Neutrophil (primary cell): ENCODE measurements at regions not wholly inside any gene's neighbourhood (a gene's known extent, or its start where the extent isn't known, plus 50 kb on each side); places are given as distances from the start of the nearest gene placed in this dataset.

Experiments used
- H3K27ac ChIP-seq: fragments of 200-600 bp; sonication (generic); 2 replicates; pipeline ENCODE4 v1.5.1; 2016; ENCODE audit warnings: mild to moderate bottlenecking, moderate library complexity
- H3K27me3 ChIP-seq: fragments of 200-600 bp; sonication (generic); 2 replicates; pipeline ENCODE4 v1.6.0; 2016; ENCODE audit warnings: mild to moderate bottlenecking
- H3K36me3 ChIP-seq: fragments of 200-600 bp; sonication (generic); 2 replicates; pipeline ENCODE4 v1.5.1; 2017
- H3K4me1 ChIP-seq, 2 experiments: fragments of 200-600 bp in 1 of 2; sonication (generic) in 1 of 2; 1 replicate in 1 of 2; 2 replicates in 1 of 2; pipeline versions ENCODE4 v1.5.1 to v1.6.1; 2013 to 2016; ENCODE audit warnings: low read depth in 1 of 2, low read length in 1 of 2, mild to moderate bottlenecking in 1 of 2, moderate library complexity in 1 of 2; ENCODE audit not compliant: control insufficient read depth in 1 of 2, insufficient read depth in 1 of 2
- H3K4me3 ChIP-seq, 2 experiments: fragments of 200-600 bp in 1 of 2; sonication (generic) in 1 of 2; 1 replicate in 1 of 2; 2 replicates in 1 of 2; pipeline ENCODE4 v1.5.1; 2013 to 2016; ENCODE audit warnings: low read depth in 1 of 2, low read length in 1 of 2, mild to moderate bottlenecking in 1 of 2, moderate library complexity in 1 of 2
- H3K9me3 ChIP-seq: fragments of 200-600 bp; sonication (generic); 2 replicates; pipeline ENCODE4 v1.5.1; 2016
- TF ChIP-seq, protein P1 (sequence below): fragments of 200-600 bp; sonication (generic); IDR thresholded peaks from 2 replicates; pipeline ENCODE4 v1.5.1; 2016; ENCODE audit warnings: antibody characterized with exemption

DNA sequence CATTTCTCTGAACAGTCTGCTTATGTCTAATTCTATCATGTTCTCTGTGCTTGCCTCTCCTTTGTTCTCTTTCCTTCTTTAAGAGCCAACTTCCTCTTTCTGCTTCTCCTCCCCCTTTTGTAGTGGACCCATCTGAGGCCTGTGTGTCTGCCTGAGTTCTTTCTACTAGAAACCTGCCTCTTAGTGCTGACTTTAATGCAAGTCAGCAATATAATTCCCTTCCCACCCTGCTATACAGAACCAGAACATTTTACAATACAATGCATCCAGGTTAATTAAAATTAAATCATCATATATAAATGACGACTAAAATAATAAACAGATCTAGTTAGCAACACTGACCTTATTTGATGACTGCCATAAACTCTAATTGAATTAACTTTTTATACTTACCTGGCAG, 82.6 kb upstream of the GAS1 start:
- no peak overlapping the region for H3K4me3 ChIP-seq
- no peaks in the 10 kb centered on the region for H3K27me3 ChIP-seq
- TF ChIP-seq, protein P1, sequence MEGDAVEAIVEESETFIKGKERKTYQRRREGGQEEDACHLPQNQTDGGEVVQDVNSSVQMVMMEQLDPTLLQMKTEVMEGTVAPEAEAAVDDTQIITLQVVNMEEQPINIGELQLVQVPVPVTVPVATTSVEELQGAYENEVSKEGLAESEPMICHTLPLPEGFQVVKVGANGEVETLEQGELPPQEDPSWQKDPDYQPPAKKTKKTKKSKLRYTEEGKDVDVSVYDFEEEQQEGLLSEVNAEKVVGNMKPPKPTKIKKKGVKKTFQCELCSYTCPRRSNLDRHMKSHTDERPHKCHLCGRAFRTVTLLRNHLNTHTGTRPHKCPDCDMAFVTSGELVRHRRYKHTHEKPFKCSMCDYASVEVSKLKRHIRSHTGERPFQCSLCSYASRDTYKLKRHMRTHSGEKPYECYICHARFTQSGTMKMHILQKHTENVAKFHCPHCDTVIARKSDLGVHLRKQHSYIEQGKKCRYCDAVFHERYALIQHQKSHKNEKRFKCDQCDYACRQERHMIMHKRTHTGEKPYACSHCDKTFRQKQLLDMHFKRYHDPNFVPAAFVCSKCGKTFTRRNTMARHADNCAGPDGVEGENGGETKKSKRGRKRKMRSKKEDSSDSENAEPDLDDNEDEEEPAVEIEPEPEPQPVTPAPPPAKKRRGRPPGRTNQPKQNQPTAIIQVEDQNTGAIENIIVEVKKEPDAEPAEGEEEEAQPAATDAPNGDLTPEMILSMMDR = no peak
- H3K27ac ChIP-seq = no peak overlapping the region
- H3K4me1 ChIP-seq = no peaks in the 10 kb centered on the region
- H3K36me3 ChIP-seq = no peaks in the 10 kb centered on the region
- H3K9me3 ChIP-seq = no peaks in the 10 kb centered on the region

DNA sequence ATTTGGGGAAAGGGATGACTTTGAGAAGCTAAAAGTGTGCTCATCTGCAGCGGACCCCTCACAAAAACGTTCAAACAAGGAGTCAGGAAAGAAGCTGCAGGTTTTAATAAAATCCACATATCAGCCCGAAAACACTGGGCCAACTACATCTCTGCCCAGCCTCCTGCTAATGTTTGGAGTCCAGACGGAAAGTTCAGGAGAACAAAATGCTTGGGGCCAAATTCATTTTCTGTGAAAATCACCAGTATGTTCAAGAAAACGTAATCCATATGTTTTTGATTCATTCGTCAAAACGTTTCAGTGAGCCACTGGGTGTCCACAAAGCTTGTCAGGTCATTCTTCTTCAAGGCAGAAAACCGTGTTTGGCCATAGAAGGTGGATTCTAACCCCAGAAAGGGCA, 87.5 kb upstream of the GAS1 start:
- no peak overlapping the region for H3K27ac ChIP-seq
- H3K27me3 ChIP-seq = no peaks in the 10 kb centered on the region
- H3K36me3 ChIP-seq = no peaks in the 10 kb centered on the region
- TF ChIP-seq, protein P1 = no peak
- no peaks in the 10 kb centered on the region for H3K4me1 ChIP-seq
- no peak overlapping the region for H3K4me3 ChIP-seq
- H3K9me3 ChIP-seq = no peaks in the 10 kb centered on the region

DNA sequence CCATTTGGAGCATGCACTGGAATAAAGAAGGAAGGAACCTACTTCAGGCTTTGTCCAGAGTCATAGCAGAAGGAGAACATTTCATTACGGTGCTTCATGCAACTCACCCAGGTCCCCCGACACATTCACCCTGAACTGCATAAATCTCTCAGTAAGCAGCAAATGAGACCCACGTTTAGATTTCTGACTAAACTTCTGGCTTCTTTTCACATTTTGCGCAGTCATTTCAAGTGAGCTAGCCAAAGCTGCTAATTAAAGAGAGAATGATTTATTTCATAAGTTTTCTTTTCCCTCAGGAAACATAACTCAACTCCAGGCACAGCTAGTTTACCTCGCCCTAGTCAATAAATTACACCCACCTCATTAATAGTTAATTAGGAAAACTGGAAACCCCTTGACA, 88.6 kb upstream of the GAS1 start:
- Histone ChIP-seq H3K9me3 (no peaks in the 10 kb centered on the region), H3K4me1 (no peaks in the 10 kb centered on the region), H3K36me3 (no peaks in the 10 kb centered on the region), H3K4me3 (no peak overlapping the region), H3K27me3 (no peaks in the 10 kb centered on the region), H3K27ac (no peak overlapping the region)
- TF ChIP-seq, protein P1 = no peak

DNA sequence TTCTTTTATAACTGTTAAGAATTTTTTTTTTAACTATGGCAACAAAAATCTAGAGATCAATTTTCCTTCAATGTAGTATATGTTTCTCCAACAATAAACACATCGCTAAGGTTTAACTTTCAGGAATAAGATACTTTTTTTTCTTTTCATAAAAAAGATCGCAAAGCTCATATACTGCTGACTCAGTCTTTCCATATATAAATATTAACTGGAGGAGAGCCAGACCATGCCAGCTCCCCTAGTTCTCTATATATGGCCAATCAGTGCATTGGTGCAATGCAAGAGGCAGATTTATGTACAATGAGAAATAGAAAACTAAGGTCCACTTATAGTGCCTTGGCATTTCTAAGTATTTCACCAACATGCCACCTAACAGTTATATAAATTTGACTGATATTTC, 89.2 kb upstream of the GAS1 start:
- H3K9me3 ChIP-seq = no peaks in the 10 kb centered on the region
- TF ChIP-seq, protein P1 = no peak
- no peak overlapping the region for H3K27ac ChIP-seq
- H3K27me3 ChIP-seq = no peaks in the 10 kb centered on the region
- no peak overlapping the region for H3K4me3 ChIP-seq
- H3K4me1 ChIP-seq = no peaks in the 10 kb centered on the region
- no peaks in the 10 kb centered on the region for H3K36me3 ChIP-seq

DNA sequence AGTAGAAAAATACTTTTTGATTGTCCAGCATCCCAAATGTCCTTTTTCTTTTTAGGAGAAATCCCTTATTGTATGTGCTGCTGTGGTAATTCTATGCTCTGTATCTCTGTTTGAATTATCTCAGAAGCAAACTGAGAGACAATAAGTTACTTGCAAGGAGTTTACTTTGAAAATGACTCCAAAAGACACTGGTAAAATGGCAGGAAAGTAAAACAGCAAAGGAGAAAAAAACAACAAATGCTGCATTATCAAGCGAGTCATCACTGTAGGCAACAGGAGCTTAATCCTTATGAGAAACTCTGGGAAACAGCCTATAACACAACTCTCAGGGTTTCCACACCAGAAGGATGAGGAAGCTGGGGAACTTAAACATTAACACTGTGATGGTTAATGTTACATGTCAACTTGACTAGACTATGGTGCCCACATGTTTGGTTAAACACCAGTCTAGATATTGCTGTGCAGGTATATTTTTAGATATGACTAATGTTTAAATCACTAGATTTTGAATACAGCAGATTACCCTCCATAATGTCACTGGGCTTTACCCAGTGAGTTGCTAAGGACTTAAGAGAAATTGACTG, 92.6 kb upstream of the GAS1 start:
- no peaks in the 10 kb centered on the region for H3K36me3 ChIP-seq
- H3K27ac ChIP-seq = no peak overlapping the region
- H3K9me3 ChIP-seq = no peaks in the 10 kb centered on the region
- TF ChIP-seq, protein P1 = no peak
- no peaks in the 10 kb centered on the region for H3K4me1 ChIP-seq
- H3K27me3 ChIP-seq = no peaks in the 10 kb centered on the region
- no peak overlapping the region for H3K4me3 ChIP-seq
